NCI-H146 (cell line): ENCODE measurements at regions not wholly inside any gene's neighbourhood (a gene's known extent, or its start where the extent isn't known, plus 50 kb on each side); places are given as distances from the start of the nearest gene placed in this dataset.

Experiments
- DNase-seq: peaks from one replicate; lab custom pipeline; 2025; lab: John Stamatoyannopoulos, UW

- no peak for DNase-seq
These were observed 218.7 kb downstream of the IRX2 start for GRCh38 chr5:2532809-2533208.

GRCh38 chr5:2531318-2531717 is 220.2 kb downstream of the IRX2 start:
- DNase-seq: no peak

GRCh38 chr5:2530609-2531008 is 220.9 kb downstream of the IRX2 start:
- no peak for DNase-seq

- DNase-seq: no peak
These were observed 221.9 kb downstream of the IRX2 start for GRCh38 chr5:2529371-2530092.

GRCh38 chr5:2525351-2525750 is 226.1 kb downstream of the IRX2 start:
- DNase-seq: no peak

- no peak for DNase-seq
These were observed 226.9 kb downstream of the IRX2 start for GRCh38 chr5:2524620-2525019.

- no peak for DNase-seq
These were observed 228.3 kb downstream of the IRX2 start for GRCh38 chr5:2523180-2523579.

- DNase-seq: no peak
These were observed 229.1 kb downstream of the IRX2 start for GRCh38 chr5:2522372-2522771.

- no peak for DNase-seq
These were observed 232.3 kb downstream of the IRX2 start for GRCh38 chr5:2519153-2519552.

GRCh38 chr5:2517451-2517850 is 234.0 kb downstream of the IRX2 start:
- DNase-seq: no peak

- DNase-seq: no peak
These were observed 236.2 kb downstream of the IRX2 start for GRCh38 chr5:2515180-2515764.

GRCh38 chr5:2514484-2514883 is 237.0 kb downstream of the IRX2 start:
- no peak for DNase-seq

- no peak for DNase-seq
These were observed 239.8 kb downstream of the IRX2 start for GRCh38 chr5:2511706-2512105.

GRCh38 chr5:2511126-2511525 is 240.4 kb downstream of the IRX2 start:
- no peak for DNase-seq

- no peak for DNase-seq
These were observed 241.9 kb downstream of the IRX2 start for GRCh38 chr5:2509527-2509926.

GRCh38 chr5:2508514-2508913 is 243.0 kb downstream of the IRX2 start:
- no peak for DNase-seq

GRCh38 chr5:2507611-2508010 is 243.9 kb downstream of the IRX2 start:
- DNase-seq: no peak

GRCh38 chr5:2506603-2507002 is 244.9 kb downstream of the IRX2 start:
- no peak for DNase-seq

GRCh38 chr5:2505217-2505616 is 246.3 kb downstream of the IRX2 start:
- DNase-seq: no peak

GRCh38 chr5:2502970-2503594 is 248.4 kb downstream of the IRX2 start:
- no peak for DNase-seq

- no peak for DNase-seq
These were observed 251.6 kb downstream of the IRX2 start for GRCh38 chr5:2499917-2500316.

- DNase-seq: no peak
These were observed 254.6 kb downstream of the IRX2 start for GRCh38 chr5:2496891-2497290.

- DNase-seq: no peak
These were observed 255.4 kb downstream of the IRX2 start for GRCh38 chr5:2496126-2496525.

- DNase-seq: no peak
These were observed 258.1 kb downstream of the IRX2 start for GRCh38 chr5:2493356-2493755.
